ENCODE measurements at regions not wholly inside any gene's neighbourhood (a gene's known extent, or its start where the extent isn't known, plus 50 kb on each side); places are given as distances from the start of the nearest gene placed in this dataset.

DNA sequence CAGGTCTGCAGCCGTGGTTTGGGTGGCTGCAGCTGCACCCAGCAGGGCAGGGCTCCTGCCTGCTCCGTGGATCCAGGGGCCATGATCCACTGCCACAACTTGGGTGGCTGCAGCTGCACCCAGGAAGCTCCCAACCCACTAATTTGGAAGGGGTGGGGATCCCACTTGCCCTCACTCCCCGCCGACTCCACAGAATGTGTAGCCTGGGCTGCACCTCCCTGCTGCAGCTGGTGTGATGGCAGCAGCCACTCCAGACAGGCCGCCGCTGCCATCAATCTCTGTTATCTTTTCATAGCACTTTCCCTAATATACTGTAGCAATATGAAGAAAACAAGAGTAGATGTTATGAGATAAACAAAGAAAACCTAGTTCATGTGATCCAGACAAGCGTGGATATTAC, 137.8 kb upstream of the CNTN3 start:
- TF ChIP-seq CTCF (IDR thresholded peaks at IDR 0.05; ENCODE audit: low read depth, low read length, poor library complexity, severe bottlenecking): no peak
- TF ChIP-seq EZH2phosphoT487 (IDR thresholded peaks at IDR 0.05; ENCODE audit: borderline replicate concordance, low read length): no peak

All from DOHH2 (cell line).